GM12878 (cell line): ENCODE measurements at regions not wholly inside any gene's neighbourhood (a gene's known extent, or its start where the extent isn't known, plus 50 kb on each side); places are given as distances from the start of the nearest gene placed in this dataset.

Experiments
- ATAC-seq: fragments of 200-7000 bp; cut with Tn5 transposase; 3 replicates; pipeline ENCODE4 v1.9.1; 2020; ENCODE audit warnings: mild to moderate bottlenecking, moderate library complexity
- BruUV-seq: library from RNA; stranded (reverse); fragments of 400-500 nt; replicated peaks from 2 replicates; lab custom pipeline; 2021; lab: Mats Ljungman, UMichigan
- CTCF ChIA-PET: fragments of 300-600 bp; sonication (Branson Sonifier 250); formaldehyde crosslinking; extraction: SDS; loops from one replicate; lab custom pipeline; 2021; ENCODE audit warnings: inconsistent platforms; lab: Yijun Ruan, JAX
- POLR2A ChIA-PET: fragments of 350-600 bp; formaldehyde crosslinking; extraction: SDS; loops from one replicate; lab custom pipeline; 2021; ENCODE audit warnings: inconsistent platforms; lab: Charles Lee
- RAD21 ChIA-PET: fragments of 300-600 bp; sonication (Branson Sonifier 250); formaldehyde crosslinking; loops from one replicate; lab custom pipeline; 2023; ENCODE audit warnings: antibody characterized with exemption; ENCODE audit not compliant: unreplicated experiment; lab: Charles Lee
- SMC1A ChIA-PET: fragments of 300-600 bp; sonication (Branson Sonifier 250); formaldehyde crosslinking; loops from one replicate; lab custom pipeline; 2023; ENCODE audit not compliant: unreplicated experiment, uncharacterized antibody; lab: Charles Lee
- DNase-seq: peaks from one replicate; pipeline ENCODE4 v3.0.0-alpha.2; 2011; ENCODE audit warnings: low read depth, low spot score
- FAIRE-seq: peaks from 3 replicates; lab custom pipeline; 2011; peaks lifted over from hg19 to GRCh38; lab: Jason Lieb, UNC
- H2AFZ ChIP-seq: 2 replicates; pipeline ENCODE4 v1.6.0; 2011; ENCODE audit warnings: low read depth, low read length, control low read depth; ENCODE audit not compliant: control insufficient read depth
- H3K27ac ChIP-seq: 2 replicates; pipeline ENCODE4 v1.5.1; 2011; ENCODE audit warnings: control low read depth; ENCODE audit not compliant: control insufficient read depth, insufficient read depth
- H3K27me3 ChIP-seq, 2 experiments: replicated peaks in 1 of 2; 2 replicates each; pipeline versions ENCODE4 v1.6.0 to v1.6.1; 2011; ENCODE audit warnings: low read length in 1 of 2; ENCODE audit not compliant: control insufficient read depth in 2 of 2, insufficient read depth in 2 of 2
- H3K36me3 ChIP-seq, 2 experiments: 2 replicates each; pipeline ENCODE4 v1.5.1; 2011; ENCODE audit warnings: low read length in 1 of 2; ENCODE audit not compliant: control insufficient read depth in 2 of 2, insufficient read depth in 2 of 2
- H3K4me1 ChIP-seq: 2 replicates; pipeline ENCODE4 v1.6.1; 2011; ENCODE audit warnings: mild to moderate bottlenecking, low read length, moderate library complexity, mixed read lengths; ENCODE audit not compliant: control insufficient read depth, insufficient read depth
- H3K4me2 ChIP-seq: 2 replicates; pipeline ENCODE4 v1.6.0; 2011; ENCODE audit warnings: control low read depth; ENCODE audit not compliant: control insufficient read depth, insufficient read depth
- H3K4me3 ChIP-seq: fragments of 200-600 bp; sonication (generic); 2 replicates; pipeline ENCODE4 v1.5.1; 2016
- H3K79me2 ChIP-seq: 2 replicates; pipeline ENCODE4 v1.6.0; 2011; ENCODE audit warnings: low read length; ENCODE audit not compliant: control insufficient read depth, insufficient read depth
- H3K9ac ChIP-seq: 2 replicates; pipeline ENCODE4 v1.8.0; 2011; ENCODE audit warnings: low read length, control low read depth, mixed read lengths; ENCODE audit not compliant: control insufficient read depth, insufficient read depth
- H3K9me3 ChIP-seq: replicated peaks from 3 replicates; pipeline ENCODE4 v1.5.1; 2011; ENCODE audit warnings: mild to moderate bottlenecking, low read length; ENCODE audit not compliant: control insufficient read depth, insufficient read depth
- H4K20me1 ChIP-seq: 2 replicates; pipeline ENCODE4 v1.6.0; 2011; ENCODE audit not compliant: control insufficient read depth, insufficient read depth
- ELK1 ChIP-seq: IDR thresholded peaks from 2 replicates; pipeline ENCODE4 v1.6.1; 2012; ENCODE audit warnings: low read depth, low read length, improper control_type of control experiment
- RELB ChIP-seq: fragments of 450-650 bp; IDR thresholded peaks from 2 replicates; pipeline ENCODE4 v1.6.1; 2017; ENCODE audit warnings: low read depth, mild to moderate bottlenecking, moderate library complexity
- WGBS: methylation state at CpG from one replicate; pipeline ENCODE4 v1.1.6; 2016; ENCODE audit warnings: low lambda C conversion rate; ENCODE audit not compliant: insufficient replicate concordance, insufficient coverage; ENCODE audit errors: missing lambda C conversion rate; 5-methylcytosine and 5-hydroxymethylcytosine counted together
- in situ Hi-C: fragments of 300-500 bp; cut with MboI; formaldehyde crosslinking; loops from 9 replicates; pipeline ENCODE4 v1.14.3; 2018; ENCODE audit warnings: mixed read lengths
- intact Hi-C: fragments of 100-400 bp; cut with micrococcal nuclease; formaldehyde crosslinking; loops from one replicate; pipeline ENCODE4 v1.14.2; 2022; ENCODE audit not compliant: unreplicated experiment

DNA sequence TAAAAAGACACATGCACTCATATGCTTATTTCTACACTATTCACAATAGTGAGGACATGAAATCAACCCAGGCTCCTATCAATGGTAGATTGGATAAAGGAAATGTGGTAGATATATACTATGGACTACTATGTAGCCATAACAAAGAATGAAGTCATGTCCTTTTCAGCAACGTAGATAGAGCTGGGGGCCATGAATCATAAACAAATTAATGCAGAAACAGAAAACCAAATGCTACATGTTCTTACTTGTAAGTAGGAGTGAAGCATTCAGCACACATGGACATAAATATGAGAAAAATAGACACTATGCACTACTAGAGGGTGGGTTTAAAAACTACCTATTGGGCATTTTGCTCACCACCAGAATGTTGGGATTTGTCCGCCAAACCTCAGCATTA is 278.0 kb upstream of the MIS18BP1 start:
- FAIRE-seq (no peak), ATAC-seq (no peak), DNase-seq (no peak)
- no peaks in the 10 kb centered on the region for H3K79me2 ChIP-seq
- ChIA-PET POLR2A (no interaction called here), RAD21 (no interaction called here), SMC1A (no interaction called here), CTCF (no interaction called here)
- intact Hi-C loops: no loop called here
- H3K27ac ChIP-seq: no peak overlapping the region
- in situ Hi-C loops: no loop called here
- H3K4me2 ChIP-seq: no peak overlapping the region
- no peaks in the 10 kb centered on the region for H3K4me1 ChIP-seq
- H3K4me3 ChIP-seq: no peak overlapping the region
- H3K9ac ChIP-seq: no peak overlapping the region
- TF ChIP-seq RELB (no peak), ELK1 (no peak)
- no peaks in the 10 kb centered on the region for H3K27me3 ChIP-seq
- H3K9me3 ChIP-seq: no peaks in the 10 kb centered on the region
- no peak overlapping the region for H2AFZ ChIP-seq
- H4K20me1 ChIP-seq: no peaks in the 10 kb centered on the region
- WGBS: 50% methylated on average over 2 of the region's 2 CpGs
- BruUV-seq: no TSS peak
- no peaks in the 10 kb centered on the region for H3K36me3 ChIP-seq
